DND-41 (cell line): ENCODE measurements at regions not wholly inside any gene's neighbourhood (a gene's known extent, or its start where the extent isn't known, plus 50 kb on each side); places are given as distances from the start of the nearest gene placed in this dataset.

Source experiments
- EZH2 ChIP-seq: IDR thresholded peaks from 3 replicates; pipeline ENCODE4 v1.6.1; 2012; ENCODE audit warnings: borderline replicate concordance, low read depth, mild to moderate bottlenecking, moderate library complexity, low read length, inconsistent platforms; ENCODE audit not compliant: severe bottlenecking
- TF ChIP-seq, protein P1 (sequence below): IDR thresholded peaks from 2 replicates; pipeline ENCODE4 v1.5.1; 2012; ENCODE audit warnings: borderline replicate concordance, low read length, moderate library complexity, mild to moderate bottlenecking; ENCODE audit not compliant: poor library complexity, severe bottlenecking; ENCODE audit errors: extremely low read depth

DNA sequence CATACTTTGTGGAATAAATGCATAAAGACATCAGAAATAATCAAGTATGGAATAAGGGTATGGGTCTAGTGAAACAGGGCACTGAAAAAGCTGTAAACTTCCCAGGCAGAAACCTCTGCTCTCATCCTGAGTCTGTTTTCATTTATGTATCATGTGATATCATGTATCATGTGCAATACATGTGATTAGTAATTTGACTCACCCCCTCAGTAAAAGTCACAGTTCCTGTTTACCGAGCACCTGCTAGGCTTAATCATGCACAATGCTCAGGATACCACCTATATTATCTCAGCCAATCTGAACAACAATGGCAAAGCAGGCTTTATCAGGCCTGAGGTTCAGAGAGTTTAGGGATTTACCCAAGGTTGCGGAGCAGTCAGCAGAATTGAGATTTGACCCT is 250.6 kb upstream of the TENM4 start:
- TF ChIP-seq, protein P1, sequence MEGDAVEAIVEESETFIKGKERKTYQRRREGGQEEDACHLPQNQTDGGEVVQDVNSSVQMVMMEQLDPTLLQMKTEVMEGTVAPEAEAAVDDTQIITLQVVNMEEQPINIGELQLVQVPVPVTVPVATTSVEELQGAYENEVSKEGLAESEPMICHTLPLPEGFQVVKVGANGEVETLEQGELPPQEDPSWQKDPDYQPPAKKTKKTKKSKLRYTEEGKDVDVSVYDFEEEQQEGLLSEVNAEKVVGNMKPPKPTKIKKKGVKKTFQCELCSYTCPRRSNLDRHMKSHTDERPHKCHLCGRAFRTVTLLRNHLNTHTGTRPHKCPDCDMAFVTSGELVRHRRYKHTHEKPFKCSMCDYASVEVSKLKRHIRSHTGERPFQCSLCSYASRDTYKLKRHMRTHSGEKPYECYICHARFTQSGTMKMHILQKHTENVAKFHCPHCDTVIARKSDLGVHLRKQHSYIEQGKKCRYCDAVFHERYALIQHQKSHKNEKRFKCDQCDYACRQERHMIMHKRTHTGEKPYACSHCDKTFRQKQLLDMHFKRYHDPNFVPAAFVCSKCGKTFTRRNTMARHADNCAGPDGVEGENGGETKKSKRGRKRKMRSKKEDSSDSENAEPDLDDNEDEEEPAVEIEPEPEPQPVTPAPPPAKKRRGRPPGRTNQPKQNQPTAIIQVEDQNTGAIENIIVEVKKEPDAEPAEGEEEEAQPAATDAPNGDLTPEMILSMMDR = no peak
- no peak for TF ChIP-seq EZH2
